ENCODE measurements at regions not wholly inside any gene's neighbourhood (a gene's known extent, or its start where the extent isn't known, plus 50 kb on each side); places are given as distances from the start of the nearest gene placed in this dataset.
A peak's percentile ranks its signal among the peaks of the same experiment; 100 is the strongest.

GRCh38 chr6:56345376-56345995 lies 98.1 kb upstream of the COL21A1 start:
- DNase-seq: no peak

GRCh38 chr6:56343295-56343694 lies 95.9 kb upstream of the COL21A1 start:
- DNase-seq: no peak

GRCh38 chr6:56339524-56339923 lies 92.1 kb upstream of the COL21A1 start:
- no peak for DNase-seq

- no peak for DNase-seq
Observed at GRCh38 chr6:56335726-56336125, 88.3 kb upstream of the COL21A1 start.

GRCh38 chr6:56334937-56335336 lies 87.6 kb upstream of the COL21A1 start:
- no peak for DNase-seq

GRCh38 chr6:56329271-56330050 lies 82.1 kb upstream of the COL21A1 start:
- DNase-seq: no peak

GRCh38 chr6:56328728-56329090 lies 81.3 kb upstream of the COL21A1 start:
- DNase-seq: no peak

GRCh38 chr6:56327946-56328727 lies 80.8 kb upstream of the COL21A1 start:
- no peak for DNase-seq

GRCh38 chr6:56324396-56324795 lies 77.0 kb upstream of the COL21A1 start:
- no peak for DNase-seq

GRCh38 chr6:56318851-56319250 lies 71.5 kb upstream of the COL21A1 start:
- DNase-seq: no peak

GRCh38 chr6:56314683-56315523 lies 67.5 kb upstream of the COL21A1 start:
- peak; percentile 65 for DNase-seq

GRCh38 chr6:56311533-56312448 lies 64.4 kb upstream of the COL21A1 start:
- peak; percentile 39 for DNase-seq

GRCh38 chr6:56311061-56311460 lies 63.7 kb upstream of the COL21A1 start:
- no peak for DNase-seq

GRCh38 chr6:56310241-56310640 lies 62.9 kb upstream of the COL21A1 start:
- no peak for DNase-seq

GRCh38 chr6:56299916-56300315 lies 52.5 kb upstream of the COL21A1 start:
- no peak for DNase-seq

GRCh38 chr6:56297022-56297989 lies 49.9 kb upstream of the COL21A1 start:
- no peak for DNase-seq

All from NCI-H69 (cell line).